Activated CD4-positive, alpha-beta T cell treated with anti-CD3 and anti-CD28 coated beads for 36 hours (primary cell): ENCODE measurements at regions not wholly inside any gene's neighbourhood (a gene's known extent, or its start where the extent isn't known, plus 50 kb on each side); places are given as distances from the start of the nearest gene placed in this dataset.
"Not testable (repeated sequence)": the region's sequence is repeated elsewhere in the genome, so short reads cannot be mapped to it uniquely, and the experiment has no call there.

Experiments used
- ATAC-seq: fragments of 200-7000 bp; cut with Tn5 transposase; one replicate; pipeline ENCODE4 v1.10.0; 2021; ENCODE audit warnings: mild to moderate bottlenecking, moderate library complexity
- CTCF ChIA-PET: fragments of 350-600 bp; sonication (Branson Sonifier 250); formaldehyde crosslinking; loops from one replicate; lab custom pipeline; 2021; ENCODE audit warnings: antibody characterized with exemption; lab: Charles Lee
- POLR2A ChIA-PET: fragments of 350-600 bp; sonication (Branson Sonifier 250); formaldehyde crosslinking; loops from one replicate; lab custom pipeline; 2021; ENCODE audit warnings: antibody characterized with exemption, inconsistent platforms; lab: Charles Lee
- DNase-seq: peaks from one replicate; pipeline ENCODE4 v3.0.0-alpha.2; 2020
- H3K27ac Mint-ChIP-seq: one replicate; pipeline ENCODE4 v1.8.0; 2021; ENCODE audit warnings: mixed read lengths
- H3K27me3 Mint-ChIP-seq: one replicate; pipeline ENCODE4 v1.8.0; 2021; ENCODE audit warnings: mixed read lengths
- H3K36me3 Mint-ChIP-seq: one replicate; pipeline ENCODE4 v1.8.0; 2021; ENCODE audit warnings: low read depth, mixed read lengths
- H3K4me1 Mint-ChIP-seq: one replicate; pipeline ENCODE4 v1.8.0; 2021; ENCODE audit warnings: mixed read lengths
- H3K4me3 Mint-ChIP-seq: one replicate; pipeline ENCODE4 v1.8.0; 2021; ENCODE audit warnings: mild to moderate bottlenecking, moderate library complexity, mixed read lengths
- H3K9me3 Mint-ChIP-seq: one replicate; pipeline ENCODE4 v1.8.0; 2021; ENCODE audit warnings: low read depth, mixed read lengths
- intact Hi-C, 2 experiments: fragments of 100-400 bp; cut with DNase I in 1 of 2; cut with micrococcal nuclease in 1 of 2; formaldehyde crosslinking; loops; one replicate each; pipeline versions ENCODE4 v1.14.2 to v1.15.1; 2022 to 2024; cut with DNase I, micrococcal nuclease

GRCh38 chr2:5618271-5618670, 73.9 kb upstream of the SOX11 start:
- ChIA-PET POLR2A (no interaction called here), CTCF (no interaction called here)
- Mint-ChIP-seq H3K4me1 (no peaks in the 10 kb centered on the region), H3K27ac (no peak overlapping the region), H3K27me3 (no peaks in the 10 kb centered on the region), H3K4me3 (no peak overlapping the region), H3K36me3 (no peaks in the 10 kb centered on the region), H3K9me3 (peaks cover 15% of the 10 kb centered on the region)
- DNase-seq (no peak), ATAC-seq (no peak)
- intact Hi-C loops, result no loop called here

GRCh38 chr2:5625556-5626065, 66.6 kb upstream of the SOX11 start:
- H3K27me3 Mint-ChIP-seq, DNase-seq, ATAC-seq, H3K4me1 Mint-ChIP-seq, POLR2A ChIA-PET, intact Hi-C loops, H3K4me3 Mint-ChIP-seq, H3K36me3 Mint-ChIP-seq, H3K27ac Mint-ChIP-seq: not testable (repeated sequence)
- CTCF ChIA-PET, result interaction anchor here (0.6 kb wide), 1 partner anchor 1677 kb away, joined by 4 read pairs; no protein-coding TSS in a partner anchor
- H3K9me3 Mint-ChIP-seq, result peaks cover 12% of the 10 kb centered on the region

GRCh38 chr2:5628484-5628883, 63.7 kb upstream of the SOX11 start:
- DNase-seq, intact Hi-C loops, CTCF ChIA-PET, H3K36me3 Mint-ChIP-seq, ATAC-seq, H3K27ac Mint-ChIP-seq, H3K4me3 Mint-ChIP-seq, H3K4me1 Mint-ChIP-seq, H3K27me3 Mint-ChIP-seq, H3K9me3 Mint-ChIP-seq, POLR2A ChIA-PET: not testable (repeated sequence)

GRCh38 chr2:5629510-5629909, 62.7 kb upstream of the SOX11 start:
- H3K4me3 Mint-ChIP-seq, intact Hi-C loops, ATAC-seq, H3K4me1 Mint-ChIP-seq, CTCF ChIA-PET, POLR2A ChIA-PET, H3K27ac Mint-ChIP-seq, H3K36me3 Mint-ChIP-seq, H3K9me3 Mint-ChIP-seq, H3K27me3 Mint-ChIP-seq, DNase-seq: not testable (repeated sequence)

- H3K9me3 Mint-ChIP-seq, H3K36me3 Mint-ChIP-seq, POLR2A ChIA-PET, H3K27ac Mint-ChIP-seq, CTCF ChIA-PET, H3K4me1 Mint-ChIP-seq, DNase-seq, intact Hi-C loops, ATAC-seq, H3K4me3 Mint-ChIP-seq, H3K27me3 Mint-ChIP-seq: not testable (repeated sequence)
Observed at GRCh38 chr2:5637051-5637450, 55.1 kb upstream of the SOX11 start.
